LNCaP clone FGC (cell line): ENCODE measurements at regions not wholly inside any gene's neighbourhood (a gene's known extent, or its start where the extent isn't known, plus 50 kb on each side); places are given as distances from the start of the nearest gene placed in this dataset.
A peak's percentile ranks its signal among the peaks of the same experiment; 100 is the strongest.

Experiments
- DNase-seq: peaks from one replicate; pipeline ENCODE4 v3.0.0-alpha.2; 2011; ENCODE audit warnings: low read depth
- H3K4me3 ChIP-seq: 2 replicates; pipeline ENCODE4 v1.5.1; 2011; ENCODE audit warnings: mild to moderate bottlenecking, low read depth, low read length, control low read depth
- TF ChIP-seq, protein P1 (sequence below): IDR thresholded peaks from 2 replicates; pipeline ENCODE4 v1.5.1; 2012; ENCODE audit warnings: mild to moderate bottlenecking; ENCODE audit not compliant: control insufficient read depth, insufficient read depth; ENCODE audit errors: extremely low read depth

GRCh38 chr5:7018601-7019000, 305.4 kb downstream of the TENT4A start:
- H3K4me3 ChIP-seq = no peak overlapping the region
- TF ChIP-seq, protein P1, sequence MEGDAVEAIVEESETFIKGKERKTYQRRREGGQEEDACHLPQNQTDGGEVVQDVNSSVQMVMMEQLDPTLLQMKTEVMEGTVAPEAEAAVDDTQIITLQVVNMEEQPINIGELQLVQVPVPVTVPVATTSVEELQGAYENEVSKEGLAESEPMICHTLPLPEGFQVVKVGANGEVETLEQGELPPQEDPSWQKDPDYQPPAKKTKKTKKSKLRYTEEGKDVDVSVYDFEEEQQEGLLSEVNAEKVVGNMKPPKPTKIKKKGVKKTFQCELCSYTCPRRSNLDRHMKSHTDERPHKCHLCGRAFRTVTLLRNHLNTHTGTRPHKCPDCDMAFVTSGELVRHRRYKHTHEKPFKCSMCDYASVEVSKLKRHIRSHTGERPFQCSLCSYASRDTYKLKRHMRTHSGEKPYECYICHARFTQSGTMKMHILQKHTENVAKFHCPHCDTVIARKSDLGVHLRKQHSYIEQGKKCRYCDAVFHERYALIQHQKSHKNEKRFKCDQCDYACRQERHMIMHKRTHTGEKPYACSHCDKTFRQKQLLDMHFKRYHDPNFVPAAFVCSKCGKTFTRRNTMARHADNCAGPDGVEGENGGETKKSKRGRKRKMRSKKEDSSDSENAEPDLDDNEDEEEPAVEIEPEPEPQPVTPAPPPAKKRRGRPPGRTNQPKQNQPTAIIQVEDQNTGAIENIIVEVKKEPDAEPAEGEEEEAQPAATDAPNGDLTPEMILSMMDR = no peak
- DNase-seq = no peak

- TF ChIP-seq, protein P1 = no peak
- no peak for DNase-seq
- no peak overlapping the region for H3K4me3 ChIP-seq
Measured at GRCh38 chr5:7036192-7036835, 323.1 kb downstream of the TENT4A start.

DNA sequence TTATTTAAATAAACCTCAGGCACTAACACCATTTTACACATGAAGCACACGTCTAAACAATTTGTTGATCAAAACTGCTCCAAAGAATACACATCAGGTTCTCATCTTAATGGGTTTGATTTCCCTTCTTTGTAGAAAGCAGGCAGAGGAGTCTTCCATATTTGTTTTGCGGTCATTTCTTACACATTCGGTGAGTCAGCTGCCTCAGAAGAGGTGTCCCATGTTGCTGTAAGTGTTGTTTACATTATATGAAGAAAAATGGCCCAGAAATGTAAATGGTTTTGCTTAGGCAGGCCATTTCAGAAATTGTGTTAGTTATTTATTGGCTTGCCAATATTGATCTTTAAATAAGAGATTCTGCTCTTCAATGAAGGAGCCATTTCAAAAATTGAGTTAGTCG, 325.8 kb downstream of the TENT4A start:
- TF ChIP-seq, protein P1 = no peak
- no peak for DNase-seq
- H3K4me3 ChIP-seq = no peak overlapping the region

DNA sequence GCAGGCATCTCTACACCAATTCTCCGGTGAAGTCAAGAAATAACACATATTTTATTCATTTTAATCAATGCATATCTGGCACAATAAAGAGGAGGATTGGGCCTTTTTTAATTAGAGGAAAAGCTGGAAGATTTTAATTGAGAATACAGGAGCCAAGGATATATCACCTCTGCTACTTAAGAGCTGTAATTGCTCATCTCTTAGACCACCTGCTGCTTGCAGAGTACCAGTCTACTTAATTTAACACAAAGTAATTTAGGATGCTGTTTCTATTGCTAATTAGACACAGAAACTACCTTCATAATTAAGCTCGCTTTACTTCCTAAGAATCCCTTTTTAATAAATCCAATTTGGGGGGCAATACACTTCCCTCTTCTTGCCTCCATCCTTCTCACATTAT, 326.9 kb downstream of the TENT4A start:
- no peak for DNase-seq
- H3K4me3 ChIP-seq = no peak overlapping the region
- TF ChIP-seq, protein P1 = no peak

DNA sequence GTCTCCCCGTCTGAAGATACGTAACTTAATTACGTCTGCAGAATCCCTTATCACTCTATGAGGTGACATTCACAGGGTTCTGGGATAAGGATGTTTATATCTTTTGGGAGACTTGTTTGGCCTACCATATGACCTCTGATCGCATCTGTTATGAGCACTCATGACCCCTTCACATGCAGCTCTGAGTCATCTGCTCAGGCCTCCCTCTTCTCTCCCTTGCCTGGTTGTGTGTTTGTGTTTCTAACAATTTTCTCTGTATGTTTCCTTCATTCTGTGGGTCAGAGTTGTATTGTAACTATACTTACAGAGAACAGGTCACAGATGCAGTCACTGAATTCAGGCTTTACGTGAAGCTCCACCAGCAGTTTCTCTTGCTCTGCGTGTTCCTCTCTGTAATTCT, 330.6 kb downstream of the TENT4A start:
- TF ChIP-seq, protein P1 = no peak
- H3K4me3 ChIP-seq = no peak overlapping the region
- DNase-seq = no peak

GRCh38 chr5:7047511-7048261, 334.5 kb downstream of the TENT4A start:
- DNase-seq = peak; percentile 74
- TF ChIP-seq, protein P1 = no peak
- no peak overlapping the region for H3K4me3 ChIP-seq
